ENCODE measurements at regions not wholly inside any gene's neighbourhood (a gene's known extent, or its start where the extent isn't known, plus 50 kb on each side); places are given as distances from the start of the nearest gene placed in this dataset.
A peak's percentile ranks its signal among the peaks of the same experiment; 100 is the strongest.

- DNase-seq, result no peak
- Mint-ChIP-seq H3K27me3 (peaks cover 3% of the 10 kb centered on the region), H3K4me1 (no peaks in the 10 kb centered on the region), H3K4me3 (no peak overlapping the region), H3K27ac (no peak overlapping the region), H3K9me3 (no peaks in the 10 kb centered on the region), H3K36me3 (ENCODE audit: low read depth) (no peaks in the 10 kb centered on the region)
- ATAC-seq, result no peak
Measured at GRCh38 chr3:14289590-14290461, 111.2 kb downstream of the LSM3 start.

GRCh38 chr3:14290631-14291385 lies 111.6 kb upstream of the SLC6A6 start:
- Mint-ChIP-seq H3K27me3 (peaks cover 3% of the 10 kb centered on the region), H3K27ac (no peak overlapping the region), H3K9me3 (no peaks in the 10 kb centered on the region), H3K36me3 (ENCODE audit: low read depth) (no peaks in the 10 kb centered on the region), H3K4me1 (no peaks in the 10 kb centered on the region), H3K4me3 (no peak overlapping the region)
- ATAC-seq, result no peak
- DNase-seq, result no peak

- DNase-seq (no peak), ATAC-seq (no peak)
- H3K4me1 Mint-ChIP-seq, result no peaks in the 10 kb centered on the region
- no peaks in the 10 kb centered on the region for H3K9me3 Mint-ChIP-seq
- no peaks in the 10 kb centered on the region for H3K36me3 Mint-ChIP-seq (ENCODE audit: low read depth)
- H3K4me3 Mint-ChIP-seq, result no peak overlapping the region
- peaks cover 4% of the 10 kb centered on the region for H3K27me3 Mint-ChIP-seq
- H3K27ac Mint-ChIP-seq, result no peak overlapping the region
Measured at GRCh38 chr3:14295037-14295436, 107.4 kb upstream of the SLC6A6 start.

GRCh38 chr3:14295801-14296200 lies 106.6 kb upstream of the SLC6A6 start:
- ATAC-seq (no peak), DNase-seq (no peak)
- H3K27me3 Mint-ChIP-seq, result peaks cover 2% of the 10 kb centered on the region
- no peaks in the 10 kb centered on the region for H3K36me3 Mint-ChIP-seq (ENCODE audit: low read depth)
- no peak overlapping the region for H3K27ac Mint-ChIP-seq
- no peaks in the 10 kb centered on the region for H3K9me3 Mint-ChIP-seq
- H3K4me1 Mint-ChIP-seq, result no peaks in the 10 kb centered on the region
- no peak overlapping the region for H3K4me3 Mint-ChIP-seq

GRCh38 chr3:14297305-14297704 lies 105.1 kb upstream of the SLC6A6 start:
- no peak for ATAC-seq
- H3K36me3 Mint-ChIP-seq (ENCODE audit: low read depth), result no peaks in the 10 kb centered on the region
- no peaks in the 10 kb centered on the region for H3K4me1 Mint-ChIP-seq

GRCh38 chr3:14297784-14298236 lies 104.6 kb upstream of the SLC6A6 start:
- DNase-seq (no peak), ATAC-seq (no peak)
- H3K27ac Mint-ChIP-seq, result no peak overlapping the region
- peaks cover 2% of the 10 kb centered on the region for H3K27me3 Mint-ChIP-seq
- no peaks in the 10 kb centered on the region for H3K36me3 Mint-ChIP-seq (ENCODE audit: low read depth)
- H3K4me1 Mint-ChIP-seq, result no peaks in the 10 kb centered on the region
- H3K4me3 Mint-ChIP-seq, result no peak overlapping the region
- H3K9me3 Mint-ChIP-seq, result no peaks in the 10 kb centered on the region

More at GRCh38 chr3:14297305-14297704, 105.1 kb upstream of the SLC6A6 start:
- DNase-seq, result no peak
- no peak overlapping the region for H3K27ac Mint-ChIP-seq
- H3K9me3 Mint-ChIP-seq, result no peaks in the 10 kb centered on the region
- no peak overlapping the region for H3K4me3 Mint-ChIP-seq
- H3K27me3 Mint-ChIP-seq, result peaks cover 2% of the 10 kb centered on the region

GRCh38 chr3:14298442-14298841 lies 104.0 kb upstream of the SLC6A6 start:
- H3K36me3 Mint-ChIP-seq (ENCODE audit: low read depth), result no peaks in the 10 kb centered on the region
- no peak overlapping the region for H3K4me3 Mint-ChIP-seq
- H3K27me3 Mint-ChIP-seq, result peaks cover 2% of the 10 kb centered on the region
- no peak overlapping the region for H3K27ac Mint-ChIP-seq
- peaks cover 2% of the 10 kb centered on the region for H3K4me1 Mint-ChIP-seq
- H3K9me3 Mint-ChIP-seq, result no peaks in the 10 kb centered on the region
- DNase-seq (no peak), ATAC-seq (peak; percentile 6)

GRCh38 chr3:14298991-14299555 lies 103.3 kb upstream of the SLC6A6 start:
- Mint-ChIP-seq H3K36me3 (ENCODE audit: low read depth) (no peaks in the 10 kb centered on the region), H3K27ac (no peak overlapping the region), H3K4me3 (no peak overlapping the region), H3K9me3 (no peaks in the 10 kb centered on the region), H3K27me3 (peaks cover 2% of the 10 kb centered on the region), H3K4me1 (peaks cover 5% of the 10 kb centered on the region)
- ATAC-seq (peak; percentile 9), DNase-seq (no peak)

GRCh38 chr3:14299767-14300166 lies 102.6 kb upstream of the SLC6A6 start:
- H3K36me3 Mint-ChIP-seq (ENCODE audit: low read depth), result no peaks in the 10 kb centered on the region
- DNase-seq (no peak), ATAC-seq (no peak)
- H3K9me3 Mint-ChIP-seq, result no peaks in the 10 kb centered on the region
- no peak overlapping the region for H3K27ac Mint-ChIP-seq
- peaks cover 2% of the 10 kb centered on the region for H3K27me3 Mint-ChIP-seq
- H3K4me1 Mint-ChIP-seq, result peaks cover 5% of the 10 kb centered on the region
- H3K4me3 Mint-ChIP-seq, result no peak overlapping the region

GRCh38 chr3:14300721-14301399 lies 101.5 kb upstream of the SLC6A6 start:
- no peak overlapping the region for H3K4me3 Mint-ChIP-seq
- peaks cover 5% of the 10 kb centered on the region for H3K4me1 Mint-ChIP-seq
- H3K27ac Mint-ChIP-seq, result no peak overlapping the region
- H3K36me3 Mint-ChIP-seq (ENCODE audit: low read depth), result no peaks in the 10 kb centered on the region
- no peaks in the 10 kb centered on the region for H3K9me3 Mint-ChIP-seq
- peaks cover 2% of the 10 kb centered on the region for H3K27me3 Mint-ChIP-seq
- ATAC-seq, result no peak
- no peak for DNase-seq

GRCh38 chr3:14301558-14301957 lies 100.8 kb upstream of the SLC6A6 start:
- Mint-ChIP-seq H3K27me3 (peaks cover 2% of the 10 kb centered on the region), H3K36me3 (ENCODE audit: low read depth) (no peaks in the 10 kb centered on the region), H3K4me1 (peaks cover 5% of the 10 kb centered on the region), H3K27ac (no peak overlapping the region), H3K9me3 (no peaks in the 10 kb centered on the region), H3K4me3 (no peak overlapping the region)
- no peak for DNase-seq
- no peak for ATAC-seq

- Mint-ChIP-seq H3K4me1 (peaks cover 5% of the 10 kb centered on the region), H3K4me3 (no peak overlapping the region), H3K9me3 (no peaks in the 10 kb centered on the region), H3K36me3 (ENCODE audit: low read depth) (no peaks in the 10 kb centered on the region), H3K27me3 (peaks cover 1% of the 10 kb centered on the region), H3K27ac (peak overlapping the region; percentile 5)
- no peak for DNase-seq
- no peak for ATAC-seq
Measured at GRCh38 chr3:14303336-14304100, 98.9 kb upstream of the SLC6A6 start.

GRCh38 chr3:14304101-14305045 lies 98.0 kb upstream of the SLC6A6 start:
- Mint-ChIP-seq H3K4me1 (peaks cover 5% of the 10 kb centered on the region), H3K9me3 (no peaks in the 10 kb centered on the region), H3K4me3 (no peak overlapping the region), H3K36me3 (ENCODE audit: low read depth) (no peaks in the 10 kb centered on the region), H3K27me3 (peaks cover 4% of the 10 kb centered on the region), H3K27ac (no peak overlapping the region)
- DNase-seq, result no peak
- ATAC-seq, result no peak
